BJ (cell line): ENCODE measurements at regions not wholly inside any gene's neighbourhood (a gene's known extent, or its start where the extent isn't known, plus 50 kb on each side); places are given as distances from the start of the nearest gene placed in this dataset.

Experiments
- CTCF ChIA-PET: fragments of 350-600 bp; formaldehyde crosslinking; extraction: SDS; loops from one replicate; lab custom pipeline; 2021; ENCODE audit warnings: antibody characterized with exemption, inconsistent platforms; lab: Yijun Ruan, JAX
- POLR2A ChIA-PET: fragments of 300-600 bp; sonication (Branson Sonifier 250); formaldehyde crosslinking; extraction: SDS; loops from one replicate; lab custom pipeline; 2021; ENCODE audit warnings: antibody characterized with exemption; lab: Charles Lee
- DNase-seq: peaks from one replicate; pipeline ENCODE4 v3.0.0-alpha.2; 2011; ENCODE audit warnings: low read depth
- H3K27me3 ChIP-seq: 2 replicates; pipeline ENCODE4 v1.6.0; 2011; ENCODE audit warnings: low read length; ENCODE audit not compliant: control insufficient read depth, insufficient read depth
- H3K36me3 ChIP-seq: 2 replicates; pipeline ENCODE4 v1.5.1; 2011; ENCODE audit warnings: low read length; ENCODE audit not compliant: control insufficient read depth, insufficient read depth
- H3K4me3 ChIP-seq: 2 replicates; pipeline ENCODE4 v1.5.1; 2011; ENCODE audit warnings: low read depth, mild to moderate bottlenecking, control low read depth, low read length
- CTCF ChIP-seq: IDR thresholded peaks from 2 replicates; pipeline ENCODE4 v1.5.1; 2011; ENCODE audit warnings: low read depth, mild to moderate bottlenecking, control low read depth, inconsistent platforms, low read length, moderate library complexity; ENCODE audit not compliant: insufficient read depth

DNA sequence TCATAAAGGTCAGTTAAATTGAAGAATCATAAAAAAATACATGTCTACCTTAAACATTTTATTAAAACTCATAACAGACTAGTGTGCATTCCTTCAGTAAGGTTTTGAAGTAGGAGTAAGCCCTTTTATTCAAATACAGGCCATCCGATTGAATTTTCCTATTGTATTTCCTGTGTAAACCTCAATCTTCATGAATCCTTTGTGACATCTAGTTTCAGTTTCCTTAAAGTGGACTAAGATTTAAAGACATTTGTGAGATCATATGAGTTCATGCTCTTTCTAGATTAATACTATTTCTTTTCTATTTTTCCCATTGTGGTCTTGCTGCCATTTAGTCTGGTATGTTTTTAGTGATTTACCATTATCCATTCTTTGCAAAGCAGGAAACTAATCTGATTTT, 644.7 kb upstream of the BOD1L1 start:
- TF ChIP-seq CTCF = no peak
- POLR2A ChIA-PET = no interaction called here
- Histone ChIP-seq H3K36me3 (no peaks in the 10 kb centered on the region), H3K4me3 (no peak overlapping the region), H3K27me3 (no peaks in the 10 kb centered on the region; the same call in 1 of the 2 replicates)
- CTCF ChIA-PET = interaction anchor here (1.1 kb wide), 1 partner anchor 12 kb away, joined by 3 read pairs; no protein-coding TSS in a partner anchor
- DNase-seq = no peak

GRCh38 chr4:14277505-14277904, 650.0 kb upstream of the BOD1L1 start:
- no peak for TF ChIP-seq CTCF
- no peak for DNase-seq
- Histone ChIP-seq H3K4me3 (no peak overlapping the region), H3K36me3 (no peaks in the 10 kb centered on the region), H3K27me3 (no peaks in the 10 kb centered on the region)
- ChIA-PET POLR2A (no interaction called here), CTCF (no interaction called here)

GRCh38 chr4:14280567-14280966, 653.0 kb upstream of the BOD1L1 start:
- ChIA-PET CTCF (interaction anchor here (1.1 kb wide), 1 partner anchor 52 kb away, joined by 3 read pairs; no protein-coding TSS in a partner anchor), POLR2A (no interaction called here)
- Histone ChIP-seq H3K36me3 (no peaks in the 10 kb centered on the region), H3K4me3 (no peak overlapping the region), H3K27me3 (no peaks in the 10 kb centered on the region)
- DNase-seq = no peak
- no peak for TF ChIP-seq CTCF

DNA sequence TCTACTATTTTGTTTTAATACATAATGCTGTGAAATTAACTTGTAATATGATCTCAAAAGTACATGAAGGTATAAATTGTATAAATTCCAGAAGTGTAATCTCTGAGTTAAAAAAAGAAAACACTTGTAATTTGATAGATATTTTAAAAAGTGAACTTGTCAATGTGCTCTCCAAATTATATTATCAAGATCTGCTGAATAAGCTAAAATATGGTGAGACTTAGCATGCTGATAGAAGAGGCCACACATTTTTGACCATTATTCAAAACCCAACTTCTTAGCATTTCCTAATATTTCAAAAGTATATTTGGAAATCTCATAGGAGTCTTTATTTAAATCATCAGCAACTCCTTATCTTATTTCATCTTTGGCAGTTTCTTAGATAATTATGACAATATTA, 657.1 kb upstream of the BOD1L1 start:
- Histone ChIP-seq H3K36me3 (no peaks in the 10 kb centered on the region), H3K27me3 (no peaks in the 10 kb centered on the region), H3K4me3 (no peak overlapping the region)
- CTCF ChIA-PET = no interaction called here
- no peak for TF ChIP-seq CTCF
- POLR2A ChIA-PET = no interaction called here
- DNase-seq = no peak

DNA sequence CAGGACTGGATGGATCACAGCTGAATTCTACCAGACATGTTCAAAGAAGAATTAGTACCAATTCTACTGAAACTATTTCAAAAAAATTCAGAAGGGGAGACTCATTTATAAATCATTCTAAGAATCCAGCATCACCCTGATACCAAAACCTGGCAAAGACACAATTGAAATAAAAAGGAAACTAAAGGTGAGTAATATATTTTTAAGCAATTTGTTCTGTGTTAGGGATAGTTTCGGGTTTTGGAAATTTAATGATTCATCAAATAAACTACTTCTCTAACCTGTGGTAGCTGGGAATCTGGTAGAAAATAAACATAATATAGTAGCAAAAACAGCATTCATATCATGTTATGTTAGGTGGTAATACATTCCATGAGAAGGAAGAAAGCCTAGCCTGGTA, 662.2 kb upstream of the BOD1L1 start:
- no peak for DNase-seq
- ChIA-PET POLR2A (no interaction called here), CTCF (interaction anchor here (0.9 kb wide), 1 partner anchor 636 kb away, joined by 3 read pairs; no protein-coding TSS in a partner anchor)
- H3K4me3 ChIP-seq = no peak overlapping the region
- no peaks in the 10 kb centered on the region for H3K36me3 ChIP-seq
- H3K27me3 ChIP-seq = no peaks in the 10 kb centered on the region
- no peak for TF ChIP-seq CTCF
